ENCODE measurements at regions not wholly inside any gene's neighbourhood (a gene's known extent, or its start where the extent isn't known, plus 50 kb on each side); places are given as distances from the start of the nearest gene placed in this dataset.

GRCh38 chr2:198268519-198268918 lies 464.1 kb downstream of the PLCL1 start:
- ATAC-seq (no peak), DNase-seq (no peak)
- intact Hi-C loops (cut with DNase I, micrococcal nuclease), result no loop called here

DNA sequence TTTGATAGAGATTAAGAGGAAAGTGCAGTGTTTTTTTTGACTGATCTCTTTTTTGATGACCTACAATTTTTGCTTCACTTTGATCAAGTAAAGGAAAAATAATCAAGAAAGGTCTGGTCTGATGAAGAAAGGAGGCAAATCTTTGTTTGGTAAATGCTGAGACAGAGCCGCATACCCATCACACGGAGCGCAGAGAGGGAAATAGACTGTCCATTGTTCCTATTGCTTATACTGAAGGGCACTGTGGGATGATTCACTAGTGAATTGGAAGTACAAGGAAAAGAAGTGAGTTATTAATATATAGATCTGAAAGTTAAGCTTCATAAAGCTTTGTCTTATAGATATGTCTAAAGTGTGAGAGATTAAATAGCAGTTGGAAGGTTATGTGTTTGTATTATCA lies 455.1 kb downstream of the PLCL1 start:
- intact Hi-C loops (cut with DNase I, micrococcal nuclease), result no loop called here
- DNase-seq (no peak), ATAC-seq (no peak)

DNA sequence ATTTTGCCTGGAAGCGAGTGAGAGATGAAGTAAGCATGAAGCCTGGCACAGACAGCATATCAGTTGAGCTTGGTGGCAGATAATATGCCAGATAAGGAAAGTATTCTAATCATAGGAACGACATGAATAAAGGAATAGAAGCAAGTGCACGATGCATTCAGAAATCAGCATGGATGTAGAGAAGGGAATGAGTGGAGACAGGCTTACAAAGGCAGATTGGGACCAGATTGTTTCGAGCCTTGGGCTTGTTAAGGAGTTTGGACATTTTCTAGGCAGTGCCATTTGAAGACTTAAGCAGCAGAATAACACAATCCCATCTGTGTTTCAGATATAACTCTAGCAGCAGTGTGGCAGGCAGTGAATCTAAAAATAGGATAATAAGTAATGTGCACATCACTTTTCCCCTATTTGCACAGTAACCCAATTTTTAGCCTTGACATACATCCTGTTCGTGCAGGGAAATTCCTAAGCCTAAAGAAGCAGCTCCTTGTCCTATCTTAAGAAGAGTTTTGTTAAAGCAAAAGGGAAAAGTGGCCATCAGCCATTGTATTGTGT lies 450.2 kb downstream of the PLCL1 start:
- intact Hi-C loops (cut with DNase I, micrococcal nuclease), result no loop called here
- no peak for DNase-seq
- ATAC-seq, result no peak

- DNase-seq (no peak), ATAC-seq (no peak)
- intact Hi-C loops (cut with DNase I, micrococcal nuclease), result no loop called here
These were observed 449.6 kb downstream of the PLCL1 start for GRCh38 chr2:198253995-198254394.

DNA sequence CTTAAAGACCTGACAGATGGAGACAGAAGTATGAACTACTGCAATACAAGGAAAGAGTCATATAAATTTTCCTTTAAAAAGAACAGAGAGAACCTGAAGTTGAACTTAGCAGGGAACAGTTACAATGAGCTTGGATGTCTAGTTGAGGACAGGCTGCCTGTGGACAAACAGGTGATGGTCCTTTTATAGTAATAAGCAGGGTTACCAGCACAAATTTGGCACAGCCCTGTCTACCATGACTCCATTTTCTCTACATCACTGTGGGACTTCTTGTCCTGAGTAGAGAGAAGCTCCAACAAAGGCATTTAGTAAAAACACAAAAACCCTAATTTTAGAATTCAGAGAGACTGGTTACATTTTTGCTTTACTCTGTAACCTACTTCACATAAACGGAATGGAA lies 448.1 kb downstream of the PLCL1 start:
- intact Hi-C loops (cut with DNase I, micrococcal nuclease), result no loop called here
- ATAC-seq, result no peak
- no peak for DNase-seq

DNA sequence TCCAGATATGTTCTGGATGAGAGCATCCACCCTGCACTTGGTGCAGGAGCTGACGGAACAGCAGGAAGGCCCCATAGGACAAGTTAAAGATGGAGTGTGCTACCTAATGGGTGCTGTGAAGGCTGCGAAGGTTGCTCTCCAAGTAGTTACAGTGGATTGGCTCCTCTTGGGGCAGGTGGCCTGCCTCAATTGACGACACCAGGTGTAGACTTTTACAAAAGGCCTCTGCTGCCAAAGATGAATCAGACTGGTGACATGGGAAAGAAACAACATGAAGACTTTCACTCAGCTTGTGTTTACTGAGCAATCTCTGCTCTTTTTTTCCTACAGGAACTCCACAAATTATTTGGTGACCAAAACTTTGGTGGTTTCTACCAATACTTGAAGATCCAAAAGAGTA lies 437.7 kb downstream of the PLCL1 start:
- ATAC-seq (no peak), DNase-seq (no peak)
- intact Hi-C loops (cut with DNase I, micrococcal nuclease), result no loop called here

DNA sequence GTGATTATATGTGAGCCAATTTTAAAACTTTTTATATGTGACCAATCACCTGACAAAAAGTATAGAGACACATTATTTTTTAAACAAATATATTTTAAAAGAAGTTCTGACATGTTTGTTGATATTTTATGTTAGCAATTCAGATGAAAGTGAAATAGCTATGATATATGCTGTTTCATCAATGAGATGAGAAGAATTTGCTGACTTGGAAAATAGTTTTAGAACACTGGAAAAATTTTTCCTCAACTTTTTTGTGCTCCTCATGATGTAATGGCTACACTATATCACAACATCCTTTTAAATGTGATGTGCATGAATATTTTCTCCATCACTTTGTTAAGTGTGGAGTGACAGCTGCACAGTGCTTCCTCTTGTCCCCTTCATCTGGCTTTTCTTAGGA lies 434.0 kb downstream of the PLCL1 start:
- no peak for ATAC-seq
- no peak for DNase-seq
- intact Hi-C loops (cut with DNase I, micrococcal nuclease), result no loop called here

DNA sequence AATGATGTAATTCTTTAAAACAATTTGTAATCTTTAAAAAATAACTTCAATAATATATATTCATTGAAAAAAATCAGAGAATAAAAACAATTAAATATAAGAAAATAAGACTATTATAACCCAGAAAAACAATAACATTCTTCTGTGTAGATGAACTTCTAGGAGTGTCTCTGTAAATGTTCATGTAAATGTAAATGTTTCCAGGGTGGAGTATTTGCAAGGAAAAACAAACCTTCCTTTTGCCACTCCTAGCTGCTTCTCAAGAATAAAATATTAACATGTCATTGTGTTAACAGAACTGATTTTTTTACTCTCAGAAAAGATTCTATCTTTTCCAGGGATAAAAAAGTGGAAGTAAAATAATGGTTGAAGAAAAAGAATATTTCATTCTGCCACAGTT lies 431.9 kb downstream of the PLCL1 start:
- ATAC-seq (no peak), DNase-seq (no peak)
- intact Hi-C loops (cut with DNase I, micrococcal nuclease), result no loop called here

DNA sequence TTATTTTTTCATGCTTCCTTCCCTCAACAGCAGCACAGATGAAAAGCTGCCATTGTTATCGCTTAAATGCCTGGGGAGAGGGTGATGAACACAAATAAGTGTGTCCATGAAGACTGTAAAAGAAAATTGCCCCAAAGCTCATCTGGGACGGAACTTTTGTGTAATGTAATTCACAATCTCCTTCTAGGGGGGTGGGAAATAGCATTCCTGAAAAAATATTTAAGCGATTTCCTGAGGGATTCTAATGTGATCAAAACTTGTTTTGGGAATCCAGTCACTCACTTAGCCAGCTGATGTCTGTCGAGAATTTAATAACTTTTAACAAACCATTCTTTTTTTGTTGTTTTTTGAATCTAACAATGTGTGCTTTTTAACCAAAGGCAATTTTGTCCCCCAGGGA lies 427.9 kb downstream of the PLCL1 start:
- intact Hi-C loops (cut with DNase I, micrococcal nuclease), result no loop called here
- no peak for DNase-seq
- ATAC-seq, result no peak

- intact Hi-C loops (cut with DNase I, micrococcal nuclease), result no loop called here
These were observed 427.2 kb downstream of the PLCL1 start for GRCh38 chr2:198231562-198231961.

GRCh38 chr2:198220763-198221610 lies 416.6 kb downstream of the PLCL1 start:
- no peak for DNase-seq
- ATAC-seq, result no peak
- intact Hi-C loops (cut with DNase I, micrococcal nuclease), result no loop called here

More at GRCh38 chr2:198231562-198231961, 427.2 kb downstream of the PLCL1 start:
- DNase-seq (no peak), ATAC-seq (no peak)

- intact Hi-C loops (cut with DNase I, micrococcal nuclease), result no loop called here
- DNase-seq, result no peak
- ATAC-seq, result no peak
These were observed 414.9 kb downstream of the PLCL1 start for GRCh38 chr2:198219292-198219691.

DNA sequence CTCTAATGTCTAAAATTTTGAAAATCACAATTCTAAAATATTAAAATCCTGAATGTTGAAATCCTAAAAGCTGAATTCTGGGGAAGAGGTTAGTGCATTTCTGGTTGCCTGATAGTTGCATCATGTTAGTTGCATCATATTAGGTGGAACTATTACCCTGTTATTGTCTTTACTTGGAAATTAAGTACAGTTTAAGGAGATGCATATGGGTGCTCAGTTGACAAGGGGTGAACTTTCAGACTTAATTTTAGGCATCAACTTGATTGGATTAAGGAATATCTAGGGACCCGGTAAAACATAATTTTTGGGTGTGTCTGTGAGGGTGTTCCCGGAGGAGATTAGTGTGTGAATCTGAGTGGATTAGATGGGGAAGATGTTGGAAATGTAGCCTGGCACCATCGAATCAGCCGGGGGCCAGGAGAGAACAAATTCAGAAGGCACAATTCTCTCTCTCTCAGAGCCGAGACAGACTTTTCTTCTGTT lies 409.8 kb downstream of the PLCL1 start:
- DNase-seq, result no peak
- ATAC-seq, result no peak
- intact Hi-C loops (cut with DNase I, micrococcal nuclease), result no loop called here

GRCh38 chr2:198213253-198213652 lies 408.9 kb downstream of the PLCL1 start:
- DNase-seq (no peak), ATAC-seq (no peak)
- intact Hi-C loops (cut with DNase I, micrococcal nuclease), result no loop called here

- no peak for ATAC-seq
- no peak for DNase-seq
- intact Hi-C loops (cut with DNase I, micrococcal nuclease), result no loop called here
These were observed 407.3 kb downstream of the PLCL1 start for GRCh38 chr2:198211706-198212105.

GRCh38 chr2:198203336-198204069 lies 399.1 kb downstream of the PLCL1 start:
- intact Hi-C loops (cut with DNase I, micrococcal nuclease), result no loop called here
- peak; percentile 99 for ATAC-seq
- no peak for DNase-seq
